Endothelial cell of umbilical vein (primary cell): ENCODE measurements at regions not wholly inside any gene's neighbourhood (a gene's known extent, or its start where the extent isn't known, plus 50 kb on each side); places are given as distances from the start of the nearest gene placed in this dataset.

Experiments used
- BruUV-seq: library from RNA; stranded (reverse); fragments of 400-500 nt; replicated peaks from 2 replicates; lab custom pipeline; 2021; lab: Mats Ljungman, UMichigan
- CTCF ChIA-PET: fragments of 300-600, 350-600 bp; sonication (Branson Sonifier 250); formaldehyde crosslinking; loops from one replicate; lab custom pipeline; 2021; ENCODE audit warnings: antibody characterized with exemption, inconsistent platforms; lab: Charles Lee
- POLR2A ChIA-PET: fragments of 300-600, 350-600 bp; sonication (Branson Sonifier 250); formaldehyde crosslinking; loops from one replicate; lab custom pipeline; 2021; ENCODE audit warnings: antibody characterized with exemption, inconsistent platforms; lab: Charles Lee
- DNase-seq: peaks from one replicate; pipeline ENCODE4 v3.0.0-alpha.2; 2011; ENCODE audit warnings: low read depth, low spot score
- FAIRE-seq: peaks from 2 replicates; lab custom pipeline; 2011; peaks lifted over from hg19 to GRCh38; lab: Jason Lieb, UNC
- H2AFZ ChIP-seq: 2 replicates; pipeline ENCODE4 v1.6.0; 2012; ENCODE audit warnings: low read depth, low read length, control low read depth, inconsistent platforms
- H3K27ac ChIP-seq: 2 replicates; pipeline ENCODE4 v1.5.1; 2011; ENCODE audit warnings: low read depth, mild to moderate bottlenecking, control low read depth, low read length, moderate library complexity; ENCODE audit not compliant: insufficient read depth
- H3K27me3 ChIP-seq, 2 experiments: 2 replicates each; pipeline versions ENCODE4 v1.6.0 to v1.6.1; 2011; ENCODE audit warnings: low read length in 2 of 2, mixed read lengths in 1 of 2; ENCODE audit not compliant: control insufficient read depth in 2 of 2, insufficient read depth in 2 of 2
- H3K36me3 ChIP-seq, 2 experiments: 2 replicates in 1 of 2; 3 replicates in 1 of 2; pipeline ENCODE4 v1.5.1; 2011; ENCODE audit warnings: low read length in 2 of 2, mild to moderate bottlenecking in 1 of 2, moderate library complexity in 1 of 2; ENCODE audit not compliant: control insufficient read depth in 2 of 2, insufficient read depth in 2 of 2; ENCODE audit errors: extremely low read depth in 1 of 2
- H3K4me1 ChIP-seq: 3 replicates; pipeline ENCODE4 v1.5.1; 2011; ENCODE audit warnings: mild to moderate bottlenecking, low read length; ENCODE audit not compliant: control insufficient read depth, insufficient read depth; ENCODE audit errors: extremely low read depth
- H3K4me2 ChIP-seq: 2 replicates; pipeline ENCODE4 v1.6.1; 2011; ENCODE audit warnings: low read length, control low read depth, mixed read lengths; ENCODE audit not compliant: insufficient read depth
- H3K4me3 ChIP-seq, 3 experiments: fragments of 200-600 bp in 1 of 3; sonication (generic), shearing (Covaris generic) in 1 of 3; replicated peaks in 1 of 3; 2 replicates each; pipeline ENCODE4 v1.5.1; 2011 to 2016; ENCODE audit warnings: control low read depth in 3 of 3, low read length in 3 of 3, mild to moderate bottlenecking in 2 of 3, inconsistent platforms in 1 of 3, low read depth in 1 of 3, moderate library complexity in 1 of 3; ENCODE audit not compliant: insufficient read depth in 1 of 3
- H3K79me2 ChIP-seq: 2 replicates; pipeline ENCODE4 v1.6.0; 2012; ENCODE audit warnings: low read length, inconsistent platforms; ENCODE audit not compliant: control insufficient read depth, insufficient read depth
- H3K9ac ChIP-seq: replicated peaks from 2 replicates; pipeline ENCODE3; 2011; ENCODE audit warnings: low read length, control low read depth; ENCODE audit not compliant: insufficient read depth; ENCODE audit errors: extremely low read depth
- H3K9me1 ChIP-seq: replicated peaks from 3 replicates; pipeline ENCODE4 v1.6.0; 2011; ENCODE audit warnings: mild to moderate bottlenecking, low read length; ENCODE audit not compliant: control insufficient read depth, insufficient read depth; ENCODE audit errors: extremely low read depth
- H3K9me3 ChIP-seq: replicated peaks from 2 replicates; pipeline ENCODE4 v1.5.1; 2012; ENCODE audit warnings: low read length, inconsistent platforms; ENCODE audit not compliant: control insufficient read depth, insufficient read depth
- H4K20me1 ChIP-seq: replicated peaks from 2 replicates; pipeline ENCODE3; 2011; ENCODE audit warnings: mild to moderate bottlenecking, low read length; ENCODE audit not compliant: control insufficient read depth, insufficient read depth; ENCODE audit errors: extremely low read depth
- EZH2 ChIP-seq: IDR thresholded peaks from 2 replicates; pipeline ENCODE4 v1.6.1; 2012; ENCODE audit warnings: borderline replicate concordance, low read depth, mild to moderate bottlenecking, moderate library complexity, low read length, inconsistent platforms; ENCODE audit not compliant: severe bottlenecking
- FOS ChIP-seq: IDR thresholded peaks from 2 replicates; pipeline ENCODE4 v1.6.1; 2011; ENCODE audit warnings: mild to moderate bottlenecking, low read length, moderate library complexity, borderline replicate concordance; ENCODE audit not compliant: insufficient read depth
- GATA2 ChIP-seq: IDR thresholded peaks from 2 replicates; pipeline ENCODE4 v1.7.0; 2011; ENCODE audit warnings: low read depth, mild to moderate bottlenecking, moderate library complexity, mixed read lengths, low read length; ENCODE audit not compliant: insufficient read length, insufficient read depth
- JUN ChIP-seq: IDR thresholded peaks from 2 replicates; pipeline ENCODE4 v1.6.1; 2011; ENCODE audit warnings: borderline replicate concordance, low read depth; ENCODE audit not compliant: insufficient read length, insufficient read depth
- MYC ChIP-seq: IDR thresholded peaks from one replicate; pipeline ENCODE4 v1.6.1; 2011; ENCODE audit warnings: mild to moderate bottlenecking, low read depth, low read length
- POLR2A ChIP-seq: IDR thresholded peaks from 2 replicates; pipeline ENCODE4 v1.6.1; 2012; ENCODE audit warnings: low read depth, mild to moderate bottlenecking, control low read depth, low read length
- POLR2AphosphoS5 ChIP-seq: IDR thresholded peaks from 2 replicates; pipeline ENCODE4 v1.6.1; 2012; ENCODE audit warnings: low read depth, mild to moderate bottlenecking, control low read depth, low read length, moderate library complexity; ENCODE audit not compliant: insufficient read depth
- dilution Hi-C: fragments of 300-500 bp; cut with MboI; formaldehyde crosslinking; loops from one replicate; pipeline ENCODE4 v1.15.0; 2019; ENCODE audit warnings: low sequenced_read_pairs; ENCODE audit not compliant: extremely low pct_ligation_motif_present
- intact Hi-C: fragments of 100-400 bp; cut with micrococcal nuclease; formaldehyde crosslinking; loops from one replicate; pipeline ENCODE4 v1.10.0; 2022
- TF ChIP-seq, protein P1 (sequence below), 2 donors: IDR thresholded peaks; 1 replicate in 1 of 2; 2 replicates in 1 of 2; pipeline ENCODE4 v1.5.1; 2011; ENCODE audit warnings: low read length in 2 of 2, mild to moderate bottlenecking in 2 of 2, moderate library complexity in 2 of 2, control low read depth in 1 of 2, inconsistent platforms in 1 of 2, low read depth in 1 of 2; ENCODE audit not compliant: insufficient read depth in 1 of 2; ENCODE audit errors: extremely low read depth in 1 of 2
- TF ChIP-seq, protein P2 (sequence below): IDR thresholded peaks from 2 replicates; pipeline ENCODE4 v1.6.1; 2011; ENCODE audit not compliant: insufficient read depth, insufficient read length

DNA sequence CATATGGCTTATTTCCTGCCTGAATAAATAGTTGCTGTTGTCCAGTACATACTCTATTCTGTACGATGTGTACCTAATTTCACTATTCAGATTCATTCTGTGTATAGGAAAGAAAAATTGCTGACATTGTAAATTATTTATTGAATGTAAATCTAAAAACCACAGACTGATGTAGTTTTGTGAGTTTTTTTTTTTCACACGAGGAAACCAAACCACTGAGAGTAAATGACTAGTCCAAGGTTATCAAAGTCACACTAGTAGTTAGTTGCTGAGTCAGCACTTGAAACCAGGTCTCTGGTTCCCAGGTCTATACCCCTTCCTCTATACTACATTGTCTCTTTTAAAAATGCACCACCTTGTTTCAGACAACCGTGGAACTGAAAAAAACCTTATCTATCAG, 298.3 kb upstream of the DIAPH2 start:
- no peak for TF ChIP-seq JUN
- no peak for TF ChIP-seq MYC
- no peak for TF ChIP-seq POLR2A
- TF ChIP-seq, protein P1, sequence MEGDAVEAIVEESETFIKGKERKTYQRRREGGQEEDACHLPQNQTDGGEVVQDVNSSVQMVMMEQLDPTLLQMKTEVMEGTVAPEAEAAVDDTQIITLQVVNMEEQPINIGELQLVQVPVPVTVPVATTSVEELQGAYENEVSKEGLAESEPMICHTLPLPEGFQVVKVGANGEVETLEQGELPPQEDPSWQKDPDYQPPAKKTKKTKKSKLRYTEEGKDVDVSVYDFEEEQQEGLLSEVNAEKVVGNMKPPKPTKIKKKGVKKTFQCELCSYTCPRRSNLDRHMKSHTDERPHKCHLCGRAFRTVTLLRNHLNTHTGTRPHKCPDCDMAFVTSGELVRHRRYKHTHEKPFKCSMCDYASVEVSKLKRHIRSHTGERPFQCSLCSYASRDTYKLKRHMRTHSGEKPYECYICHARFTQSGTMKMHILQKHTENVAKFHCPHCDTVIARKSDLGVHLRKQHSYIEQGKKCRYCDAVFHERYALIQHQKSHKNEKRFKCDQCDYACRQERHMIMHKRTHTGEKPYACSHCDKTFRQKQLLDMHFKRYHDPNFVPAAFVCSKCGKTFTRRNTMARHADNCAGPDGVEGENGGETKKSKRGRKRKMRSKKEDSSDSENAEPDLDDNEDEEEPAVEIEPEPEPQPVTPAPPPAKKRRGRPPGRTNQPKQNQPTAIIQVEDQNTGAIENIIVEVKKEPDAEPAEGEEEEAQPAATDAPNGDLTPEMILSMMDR (IDR thresholded peaks at IDR 0.05; ENCODE audit: extremely low read depth in 1 of 2, insufficient read depth in 1 of 2, low read depth in 1 of 2, low read length in 2 of 2), result no peak
- TF ChIP-seq EZH2, result no peak
- TF ChIP-seq POLR2AphosphoS5, result no peak
- TF ChIP-seq GATA2, result no peak
- TF ChIP-seq FOS, result no peak
- TF ChIP-seq, protein P2, sequence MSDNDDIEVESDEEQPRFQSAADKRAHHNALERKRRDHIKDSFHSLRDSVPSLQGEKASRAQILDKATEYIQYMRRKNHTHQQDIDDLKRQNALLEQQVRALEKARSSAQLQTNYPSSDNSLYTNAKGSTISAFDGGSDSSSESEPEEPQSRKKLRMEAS, result no peak
- Histone ChIP-seq H2AFZ (no peak overlapping the region), H4K20me1 (no peaks in the 10 kb centered on the region), H3K4me2 (no peak overlapping the region), H3K79me2 (no peaks in the 10 kb centered on the region), H3K9me1 (no peaks in the 10 kb centered on the region), H3K27me3 (no peaks in the 10 kb centered on the region), H3K27ac (no peak overlapping the region), H3K4me3 (no peak overlapping the region), H3K9me3 (no peaks in the 10 kb centered on the region), H3K4me1 (no peaks in the 10 kb centered on the region), H3K9ac (no peak overlapping the region), H3K36me3 (no peaks in the 10 kb centered on the region)
- dilution Hi-C loops (no loop called here), intact Hi-C loops (no loop called here)
- FAIRE-seq (peak; percentile 12), DNase-seq (no peak)
- no TSS peak for BruUV-seq
- ChIA-PET CTCF (no interaction called here), POLR2A (no interaction called here)
